IMR-90 (cell line): ENCODE measurements at regions not wholly inside any gene's neighbourhood (a gene's known extent, or its start where the extent isn't known, plus 50 kb on each side); places are given as distances from the start of the nearest gene placed in this dataset.

ENCODE experiments used
- ATAC-seq: fragments of 200-7000 bp; cut with Tn5 transposase; 2 replicates; pipeline ENCODE4 v1.9.1; 2020; ENCODE audit warnings: low read depth, mild to moderate bottlenecking, moderate library complexity
- BruUV-seq: library from RNA; stranded (reverse); fragments of 400-500 nt; replicated peaks from 2 replicates; lab custom pipeline; 2021; lab: Mats Ljungman, UMichigan
- CTCF ChIA-PET: fragments of 300-600 bp; formaldehyde crosslinking; extraction: SDS; loops from one replicate; lab custom pipeline; 2021; ENCODE audit warnings: antibody characterized with exemption; lab: Yijun Ruan, JAX
- POLR2A ChIA-PET: fragments of 300-600 bp; sonication (Branson Sonifier 250); formaldehyde crosslinking; loops from one replicate; lab custom pipeline; 2022; ENCODE audit warnings: antibody characterized with exemption; ENCODE audit not compliant: unreplicated experiment; lab: Charles Lee
- DNase-seq: peaks from one replicate; pipeline ENCODE4 v3.0.0; 2013
- H2AFZ ChIP-seq: replicated peaks from 2 replicates; pipeline ENCODE3; 2013; ENCODE audit warnings: low read length, mild to moderate bottlenecking; ENCODE audit not compliant: poor library complexity
- H2AK5ac ChIP-seq: 2 replicates; pipeline ENCODE4 v1.6.1; 2013; ENCODE audit warnings: low read depth, low read length, inconsistent platforms
- H2AK9ac ChIP-seq: replicated peaks from 2 replicates; pipeline ENCODE3; 2013; ENCODE audit warnings: mild to moderate bottlenecking, low read depth, low read length, moderate library complexity; ENCODE audit not compliant: poor library complexity
- H2BK120ac ChIP-seq: 2 replicates; pipeline ENCODE4 v1.6.1; 2013; ENCODE audit warnings: low read depth, low read length, inconsistent platforms
- H2BK15ac ChIP-seq: 3 replicates; pipeline ENCODE4 v1.6.1; 2013; ENCODE audit warnings: low read depth, low read length, inconsistent platforms
- H2BK20ac ChIP-seq: 2 replicates; pipeline ENCODE4 v1.6.1; 2013; ENCODE audit warnings: low read depth, mild to moderate bottlenecking, inconsistent platforms, low read length, moderate library complexity
- H2BK5ac ChIP-seq: 2 replicates; pipeline ENCODE4 v1.6.1; 2013; ENCODE audit warnings: mild to moderate bottlenecking, low read depth, low read length, inconsistent platforms; ENCODE audit not compliant: poor library complexity, severe bottlenecking
- H3K14ac ChIP-seq: replicated peaks from 2 replicates; pipeline ENCODE4 v1.6.1; 2013; ENCODE audit warnings: low read depth, low read length, inconsistent platforms
- H3K18ac ChIP-seq: 2 replicates; pipeline ENCODE4 v1.6.1; 2013; ENCODE audit warnings: low read depth, low read length, control low read depth
- H3K23ac ChIP-seq: 2 replicates; pipeline ENCODE4 v1.6.1; 2013; ENCODE audit warnings: low read depth, low read length, inconsistent platforms
- H3K27ac ChIP-seq: 2 replicates; pipeline ENCODE4 v1.5.1; 2013; ENCODE audit warnings: mild to moderate bottlenecking, control low read depth, low read length; ENCODE audit not compliant: insufficient read depth
- H3K27me3 ChIP-seq: 2 replicates; pipeline ENCODE4 v1.6.1; 2013; ENCODE audit warnings: low read length; ENCODE audit not compliant: control insufficient read depth, insufficient read depth
- H3K36me3 ChIP-seq: 2 replicates; pipeline ENCODE4 v1.6.1; 2013; ENCODE audit warnings: low read length, mixed read lengths; ENCODE audit not compliant: control insufficient read depth, insufficient read depth
- H3K4ac ChIP-seq: 2 replicates; pipeline ENCODE4 v1.6.1; 2013; ENCODE audit warnings: low read depth, low read length, inconsistent platforms
- H3K4me1 ChIP-seq: 2 replicates; pipeline ENCODE4 v1.6.1; 2013; ENCODE audit warnings: low read length, mixed read lengths; ENCODE audit not compliant: control insufficient read depth, insufficient read depth
- H3K4me2 ChIP-seq: 2 replicates; pipeline ENCODE4 v1.6.1; 2013; ENCODE audit warnings: low read depth, mild to moderate bottlenecking, control low read depth, low read length, moderate library complexity
- H3K4me3 ChIP-seq: 2 replicates; pipeline ENCODE4 v1.5.1; 2013; ENCODE audit warnings: low read depth, mild to moderate bottlenecking, control low read depth, low read length, moderate library complexity; ENCODE audit not compliant: insufficient read depth
- H3K56ac ChIP-seq: 2 replicates; pipeline ENCODE4 v1.6.1; 2013; ENCODE audit warnings: low read length, inconsistent platforms; ENCODE audit not compliant: insufficient read depth; ENCODE audit errors: extremely low read depth
- H3K79me1 ChIP-seq, 2 experiments: 2 replicates each; pipeline ENCODE4 v1.6.1; 2013; ENCODE audit warnings: low read length in 2 of 2, inconsistent platforms in 1 of 2, low read depth in 1 of 2
- H3K9ac ChIP-seq: 2 replicates; pipeline ENCODE4 v1.6.1; 2013; ENCODE audit warnings: low read depth, low read length, control low read depth
- H3K9me1 ChIP-seq: 2 replicates; pipeline ENCODE4 v1.6.1; 2013; ENCODE audit warnings: low read length, inconsistent platforms; ENCODE audit not compliant: insufficient read depth
- H3K9me3 ChIP-seq: 2 replicates; pipeline ENCODE4 v1.6.1; 2013; ENCODE audit warnings: low read length; ENCODE audit not compliant: control insufficient read depth, insufficient read depth
- H4K20me1 ChIP-seq: 2 replicates; pipeline ENCODE4 v1.6.1; 2013; ENCODE audit warnings: low read length, inconsistent platforms; ENCODE audit not compliant: insufficient read depth
- H4K5ac ChIP-seq: 2 replicates; pipeline ENCODE4 v1.6.1; 2013; ENCODE audit warnings: mild to moderate bottlenecking, low read depth, low read length, control low read depth
- H4K8ac ChIP-seq, 2 experiments: 2 replicates each; pipeline ENCODE4 v1.6.1; 2013; ENCODE audit warnings: low read depth in 2 of 2, low read length in 2 of 2, control low read depth in 1 of 2, inconsistent platforms in 1 of 2
- H4K91ac ChIP-seq: 2 replicates; pipeline ENCODE4 v1.6.1; 2013; ENCODE audit warnings: low read depth, low read length, inconsistent platforms; ENCODE audit not compliant: insufficient read depth
- BHLHE40 ChIP-seq: fragments of 150-350 bp; IDR thresholded peaks from 2 replicates; pipeline ENCODE4 v1.6.1; 2016; ENCODE audit warnings: mild to moderate bottlenecking, low read depth, low read length
- CEBPB ChIP-seq: IDR thresholded peaks from 2 replicates; pipeline ENCODE4 v1.6.1; 2012; ENCODE audit warnings: low read depth, low read length, improper control_type of control experiment
- CHD1 ChIP-seq: IDR thresholded peaks from 2 replicates; pipeline ENCODE4 v1.6.1; 2012; ENCODE audit warnings: low read depth, low read length, improper control_type of control experiment
- CTCF ChIP-seq: conservative IDR thresholded peaks from 2 replicates; pipeline ENCODE4 v1.5.1; 2012; ENCODE audit warnings: mild to moderate bottlenecking, low read depth, low read length, improper control_type of control experiment
- ELK1 ChIP-seq: fragments of 150-350 bp; IDR thresholded peaks from 2 replicates; pipeline ENCODE4 v1.6.1; 2016; ENCODE audit warnings: low read depth, mild to moderate bottlenecking, low read length, moderate library complexity, borderline replicate concordance
- FOS ChIP-seq: fragments of 150-350 bp; IDR thresholded peaks from 2 replicates; pipeline ENCODE4 v1.6.1; 2016; ENCODE audit warnings: low read depth, low read length
- MAFK ChIP-seq: IDR thresholded peaks from 2 replicates; pipeline ENCODE4 v1.6.1; 2012; ENCODE audit warnings: low read depth, low read length, improper control_type of control experiment
- MAZ ChIP-seq: IDR thresholded peaks from 2 replicates; pipeline ENCODE4 v1.6.1; 2012; ENCODE audit warnings: low read depth, mild to moderate bottlenecking, low read length, improper control_type of control experiment, moderate library complexity, borderline replicate concordance
- MXI1 ChIP-seq: IDR thresholded peaks from 2 replicates; pipeline ENCODE4 v1.6.1; 2012; ENCODE audit warnings: low read depth, mild to moderate bottlenecking, low read length, moderate library complexity, borderline replicate concordance
- NFE2L2 ChIP-seq: fragments of 150-350 bp; IDR thresholded peaks from 2 replicates; pipeline ENCODE4 v1.6.1; 2016; ENCODE audit warnings: low read depth, mild to moderate bottlenecking, low read length
- POLR2A ChIP-seq: IDR thresholded peaks from 2 replicates; pipeline ENCODE4 v1.6.1; 2012; ENCODE audit warnings: mild to moderate bottlenecking, low read depth, low read length
- RAD21 ChIP-seq: IDR thresholded peaks from 2 replicates; pipeline ENCODE4 v1.6.1; 2012; ENCODE audit warnings: low read length, improper control_type of control experiment
- RCOR1 ChIP-seq: IDR thresholded peaks from 2 replicates; pipeline ENCODE4 v1.6.1; 2012; ENCODE audit warnings: mild to moderate bottlenecking, low read length, improper control_type of control experiment; ENCODE audit not compliant: insufficient replicate concordance
- RFX5 ChIP-seq: IDR thresholded peaks from 2 replicates; pipeline ENCODE4 v1.8.0; 2012; ENCODE audit warnings: low read depth, mild to moderate bottlenecking, low read length, moderate library complexity
- SMC3 ChIP-seq: fragments of 150-350 bp; IDR thresholded peaks from 2 replicates; pipeline ENCODE4 v1.6.1; 2016; ENCODE audit warnings: low read depth, mild to moderate bottlenecking, antibody characterized with exemption, low read length, moderate library complexity
- USF2 ChIP-seq: fragments of 150-350 bp; IDR thresholded peaks from 2 replicates; pipeline ENCODE4 v1.6.1; 2017; ENCODE audit warnings: mild to moderate bottlenecking, antibody characterized with exemption, low read length, low read depth
- WGBS, 2 experiments: methylation state at CpG; one replicate each; pipeline versions ENCODE4 v1.1.5 to v1.1.7; 2013; ENCODE audit warnings: missing lambda C conversion rate in 2 of 2; ENCODE audit not compliant: insufficient read length in 1 of 2; ENCODE audit errors: extremely low coverage in 2 of 2; 5-methylcytosine and 5-hydroxymethylcytosine counted together
- dilution Hi-C: fragments of 300-500 bp; cut with HindIII; formaldehyde crosslinking; loops from one replicate; pipeline ENCODE4 v1.14.3; 2018; ENCODE audit warnings: low sequenced_read_pairs; ENCODE audit not compliant: unreplicated experiment
- in situ Hi-C: fragments of 300-500 bp; cut with MboI; formaldehyde crosslinking; loops from 3 replicates; pipeline ENCODE4 v1.14.3; 2019; ENCODE audit warnings: low sequenced_read_pairs, inconsistent platforms, mixed read lengths
- intact Hi-C: fragments of 100-400 bp; cut with micrococcal nuclease; formaldehyde crosslinking; loops from 2 replicates; pipeline ENCODE4 v1.10.0; 2022

GRCh38 chr4:37747772-37748330, 61.7 kb upstream of the RELL1 start:
- H2AK5ac ChIP-seq, result no peak overlapping the region
- no peak overlapping the region for H3K56ac ChIP-seq
- no peak overlapping the region for H4K5ac ChIP-seq
- CTCF ChIA-PET, result no interaction called here
- no peak overlapping the region for H4K91ac ChIP-seq
- H3K79me1 ChIP-seq, result no peaks in the 10 kb centered on the region
- peaks cover 10% of the 10 kb centered on the region for H3K27me3 ChIP-seq
- in situ Hi-C loops (no loop called here), dilution Hi-C loops (no loop called here), intact Hi-C loops (no loop called here)
- H3K4ac ChIP-seq, result no peak overlapping the region
- H3K27ac ChIP-seq, result no peak overlapping the region
- no peaks in the 10 kb centered on the region for H4K20me1 ChIP-seq
- no peak overlapping the region for H2BK5ac ChIP-seq
- H3K4me3 ChIP-seq, result no peak overlapping the region
- no peak overlapping the region for H3K18ac ChIP-seq
- no peaks in the 10 kb centered on the region for H3K36me3 ChIP-seq
- H2BK120ac ChIP-seq, result no peak overlapping the region
- no CpG with 5 or more reads among the region's 6 CpGs for WGBS, 2 experiments
- H3K9me3 ChIP-seq, result no peaks in the 10 kb centered on the region
- no peak overlapping the region for H3K14ac ChIP-seq
- no peak overlapping the region for H2BK15ac ChIP-seq
- H2BK20ac ChIP-seq, result no peak overlapping the region
- H2AK9ac ChIP-seq, result no peak overlapping the region
- H4K8ac ChIP-seq, result no peak overlapping the region
- no TSS peak for BruUV-seq
- no peaks in the 10 kb centered on the region for H3K4me1 ChIP-seq
- H3K4me2 ChIP-seq, result no peak overlapping the region
- H2AFZ ChIP-seq, result no peak overlapping the region
- no peaks in the 10 kb centered on the region for H3K9me1 ChIP-seq
- H3K9ac ChIP-seq, result no peak overlapping the region
- TF ChIP-seq USF2 (no peak), MXI1 (no peak), POLR2A (no peak), RCOR1 (no peak), NFE2L2 (no peak), MAFK (no peak), BHLHE40 (no peak), CEBPB (no peak), CTCF (no peak), RAD21 (no peak), SMC3 (no peak), CHD1 (no peak), ELK1 (no peak), RFX5 (no peak), MAZ (no peak), FOS (no peak)
- ATAC-seq, result no peak
- H3K23ac ChIP-seq, result no peak overlapping the region
- POLR2A ChIA-PET, result no interaction called here
- no peak for DNase-seq
